ENCODE measurements at regions not wholly inside any gene's neighbourhood (a gene's known extent, or its start where the extent isn't known, plus 50 kb on each side); places are given as distances from the start of the nearest gene placed in this dataset.

GRCh38 chr5:96595300-96596090, 66.7 kb upstream of the CAST start:
- no peak for DNase-seq

DNA sequence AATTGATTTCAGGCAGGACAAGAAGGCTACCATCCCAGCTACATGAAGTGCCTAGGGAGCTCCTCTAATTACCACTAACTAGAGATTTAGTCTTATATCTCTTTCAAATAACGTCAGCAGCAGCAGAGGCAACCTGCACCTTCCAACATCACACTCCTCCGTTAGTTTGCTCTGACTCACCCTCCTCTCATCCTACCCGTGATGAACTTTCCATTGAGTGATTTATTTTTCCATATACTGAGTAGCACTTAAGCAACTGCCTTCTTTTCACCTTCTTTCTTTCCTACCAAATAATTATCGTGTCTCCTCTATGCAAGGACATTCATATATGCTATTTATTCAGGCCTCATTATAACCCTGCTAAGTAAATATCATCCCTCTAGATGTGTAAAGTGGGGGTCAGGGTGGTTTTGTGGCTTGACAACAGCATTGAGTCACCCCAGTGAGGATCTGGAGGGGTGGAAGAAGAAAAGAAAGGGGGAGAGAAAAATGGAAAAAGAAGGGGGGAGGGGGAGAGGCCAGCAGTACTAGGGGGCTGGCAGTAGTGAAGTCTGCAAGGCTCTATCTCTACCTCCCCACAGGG, 64.6 kb upstream of the CAST start:
- peak; percentile 31 for DNase-seq

- no peak for DNase-seq
These were observed 61.0 kb upstream of the CAST start for GRCh38 chr5:96601200-96601599.

- peak; percentile 82 for DNase-seq
These were observed 60.4 kb upstream of the CAST start for GRCh38 chr5:96601715-96602244.

DNA sequence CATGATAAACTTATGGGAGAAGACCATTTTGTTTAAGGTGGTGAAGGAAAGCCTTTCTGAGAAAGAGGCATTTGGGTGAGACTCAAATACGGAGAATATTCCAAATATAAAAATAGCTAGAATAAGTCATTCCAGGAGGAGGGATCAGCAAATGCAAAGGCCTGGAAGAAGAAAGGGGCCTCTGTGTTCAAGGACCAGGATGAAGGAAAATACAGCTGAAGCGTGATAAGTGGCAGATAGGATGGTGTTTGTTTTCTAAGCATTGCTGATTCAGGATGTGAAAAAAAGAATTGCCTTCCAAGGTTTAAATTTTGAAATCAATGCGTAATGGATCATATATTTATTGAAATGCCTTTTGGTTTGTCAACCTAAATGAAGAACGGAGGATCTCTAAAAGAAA, 59.4 kb upstream of the CAST start:
- DNase-seq = no peak

- DNase-seq = no peak
These were observed 56.9 kb upstream of the CAST start for GRCh38 chr5:96605144-96605837.

DNA sequence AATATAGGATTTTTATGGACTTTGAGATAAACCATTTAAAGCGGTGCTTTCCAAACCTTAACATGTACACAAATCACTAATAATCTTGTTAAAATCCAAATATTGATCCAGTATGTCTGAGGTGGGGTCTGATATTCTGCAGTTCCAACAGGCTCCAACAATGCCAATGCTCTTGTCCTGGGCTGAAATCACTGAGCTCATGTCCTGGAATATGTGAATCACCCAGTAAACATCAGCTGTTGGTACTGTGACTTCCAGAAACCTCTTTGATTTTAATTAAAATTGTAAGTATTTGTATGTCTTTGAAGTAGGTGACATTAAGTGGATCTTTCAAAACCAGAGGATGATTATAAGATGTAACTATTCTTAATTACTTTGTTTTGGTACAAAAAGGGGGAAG, 52.8 kb upstream of the CAST start:
- DNase-seq = no peak

DNA sequence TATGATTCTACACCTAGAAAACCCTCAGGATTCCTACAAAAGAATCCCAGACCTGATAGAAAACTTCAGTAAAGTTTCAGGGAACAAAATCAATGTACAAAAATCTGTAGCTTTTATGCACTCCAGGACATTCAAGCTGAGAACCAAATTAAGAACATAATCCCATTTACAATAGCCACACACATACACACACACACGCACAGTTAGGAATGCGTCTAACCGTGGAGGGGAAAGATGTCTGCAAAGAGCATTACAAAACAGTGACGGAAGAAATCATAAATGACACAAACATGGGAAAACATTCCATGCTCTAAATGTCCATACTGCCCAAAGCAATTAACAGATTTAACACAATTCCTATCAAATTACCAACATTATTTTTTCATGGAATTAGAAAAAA, 51.4 kb upstream of the CAST start:
- no peak for DNase-seq

DNA sequence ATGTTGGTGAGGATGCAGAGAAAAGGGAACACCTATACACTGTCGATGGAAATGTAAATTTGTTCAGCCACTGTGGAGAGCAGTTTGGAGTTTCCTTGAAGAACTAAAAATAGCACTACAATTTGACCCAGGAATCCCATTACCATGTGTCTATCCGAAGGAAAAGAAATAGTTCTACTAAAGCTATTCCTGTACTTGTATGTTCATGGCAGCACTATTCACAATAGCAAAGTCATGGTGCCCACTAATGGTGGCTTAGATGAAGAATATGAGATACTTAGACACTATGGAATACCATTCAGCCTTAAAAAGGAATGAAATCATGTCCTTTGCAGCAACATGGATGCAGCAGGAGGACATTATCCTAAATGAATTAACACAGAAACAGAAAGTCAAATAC, 50.2 kb upstream of the CAST start:
- no peak for DNase-seq
